T-helper 1 cell (primary cell): ENCODE measurements at regions not wholly inside any gene's neighbourhood (a gene's known extent, or its start where the extent isn't known, plus 50 kb on each side); places are given as distances from the start of the nearest gene placed in this dataset.

Source experiments
- DNase-seq, 5 donors: peaks; one replicate each; pipeline ENCODE4 v3.0.0-alpha.2; 2012 to 2020

DNA sequence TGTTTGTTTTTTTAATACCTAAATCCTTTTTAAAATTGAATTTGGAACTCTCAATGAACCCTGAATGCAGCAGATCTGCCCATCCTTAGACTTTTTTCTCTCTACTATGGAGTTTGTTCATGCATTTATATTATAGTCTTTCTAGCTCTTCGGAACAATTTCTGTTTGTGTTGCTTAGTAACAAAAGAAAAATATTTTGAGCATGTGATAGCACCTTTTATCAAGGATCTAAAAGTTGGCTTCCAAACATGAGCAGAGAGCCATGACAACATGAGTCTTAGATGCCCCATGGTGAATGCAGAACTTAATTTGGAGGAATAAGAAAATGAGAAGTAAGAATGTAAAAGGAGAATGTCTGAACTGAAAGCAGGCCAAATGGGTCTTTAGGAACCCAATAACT is 133.7 kb downstream of the EDN1 start:
- DNase-seq, result no peak

- DNase-seq, result no peak
These were observed 136.0 kb downstream of the EDN1 start for GRCh38 chr6:12426121-12426520.

GRCh38 chr6:12431023-12431422 is 140.9 kb downstream of the EDN1 start:
- DNase-seq, result no peak

DNA sequence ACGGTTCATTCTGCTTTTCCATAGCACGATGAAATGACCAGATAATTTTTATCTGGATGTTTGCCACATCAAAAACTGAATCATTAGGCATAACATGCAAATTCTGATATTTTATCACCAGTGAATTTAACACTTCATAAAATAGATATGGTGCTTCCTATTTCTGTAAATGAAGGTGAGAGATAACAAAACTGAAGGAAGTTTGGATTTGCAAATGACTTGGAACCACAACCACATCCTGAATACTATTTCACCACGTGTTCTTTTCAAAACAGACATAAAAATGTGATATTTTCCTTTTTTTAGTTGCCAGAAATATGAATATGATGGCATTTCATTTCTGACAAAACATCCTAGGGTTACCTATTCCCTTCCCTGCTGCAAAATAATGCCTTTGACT is 146.1 kb downstream of the EDN1 start:
- DNase-seq, result no peak

- DNase-seq, result no peak
These were observed 146.5 kb downstream of the EDN1 start for GRCh38 chr6:12436683-12437082.

GRCh38 chr6:12439296-12439695 is 149.1 kb downstream of the EDN1 start:
- no peak for DNase-seq

DNA sequence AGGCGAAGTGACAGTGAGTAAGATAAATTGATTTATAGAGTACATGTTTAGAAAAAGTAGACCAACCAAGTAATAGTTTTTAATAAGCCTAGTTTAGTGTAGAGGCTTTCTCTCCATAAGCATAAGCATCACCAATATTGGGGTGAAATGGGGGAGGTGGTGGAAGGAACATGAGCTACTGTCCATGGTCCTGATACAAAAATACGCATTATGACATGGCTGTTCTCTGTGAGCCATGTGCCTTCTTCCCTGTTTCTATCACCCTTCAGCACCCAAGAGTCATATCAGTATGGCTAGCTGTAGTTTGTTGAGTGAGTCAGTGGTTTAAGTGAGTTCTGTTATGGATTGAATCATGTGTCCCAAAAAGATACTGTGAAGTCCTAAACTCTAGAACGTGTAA is 150.8 kb downstream of the EDN1 start:
- no peak for DNase-seq

GRCh38 chr6:12442455-12442854 is 152.3 kb downstream of the EDN1 start:
- DNase-seq, result no peak

DNA sequence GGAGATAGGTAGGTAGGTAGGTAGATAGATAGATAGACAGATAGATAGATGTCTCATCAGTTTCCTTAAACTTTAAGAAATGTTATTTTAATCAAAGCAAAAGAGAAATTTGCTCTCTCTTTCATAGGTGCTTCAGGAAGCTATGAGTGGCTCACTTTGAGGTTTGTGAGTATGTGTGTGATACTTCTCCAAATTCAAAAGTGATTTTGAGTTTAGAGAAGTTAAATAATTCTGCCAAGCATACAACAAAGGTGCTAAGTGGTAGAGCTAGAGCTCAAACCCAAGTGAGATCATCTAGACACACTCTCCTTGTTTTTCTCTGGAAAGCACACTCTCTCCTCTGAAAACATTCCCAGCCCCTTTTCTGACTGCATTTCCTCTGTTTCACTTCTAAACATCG is 156.2 kb downstream of the EDN1 start:
- DNase-seq, result no peak

GRCh38 chr6:12449447-12449846 is 159.3 kb downstream of the EDN1 start:
- no peak for DNase-seq

- no peak for DNase-seq
These were observed 160.3 kb downstream of the EDN1 start for GRCh38 chr6:12450467-12450866.

DNA sequence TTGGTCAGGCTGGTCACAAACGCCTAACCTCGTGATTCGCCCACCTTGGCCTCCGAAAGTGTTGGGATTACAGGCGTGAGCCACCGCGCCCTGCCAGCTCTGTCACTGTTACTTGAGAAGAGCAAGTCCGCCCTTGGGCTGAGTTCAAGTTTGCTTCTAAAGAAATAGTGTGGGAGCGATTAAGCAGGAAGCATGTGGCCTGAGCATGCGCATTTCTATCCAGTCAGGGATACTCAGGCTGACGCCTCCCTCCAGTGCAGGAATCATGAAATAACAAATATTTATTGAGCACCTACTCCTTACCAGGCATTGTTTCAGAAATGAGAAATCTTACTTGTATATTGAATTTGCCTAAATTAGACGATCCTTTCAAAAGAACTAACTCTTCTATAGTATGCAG is 166.2 kb downstream of the EDN1 start:
- no peak for DNase-seq

DNA sequence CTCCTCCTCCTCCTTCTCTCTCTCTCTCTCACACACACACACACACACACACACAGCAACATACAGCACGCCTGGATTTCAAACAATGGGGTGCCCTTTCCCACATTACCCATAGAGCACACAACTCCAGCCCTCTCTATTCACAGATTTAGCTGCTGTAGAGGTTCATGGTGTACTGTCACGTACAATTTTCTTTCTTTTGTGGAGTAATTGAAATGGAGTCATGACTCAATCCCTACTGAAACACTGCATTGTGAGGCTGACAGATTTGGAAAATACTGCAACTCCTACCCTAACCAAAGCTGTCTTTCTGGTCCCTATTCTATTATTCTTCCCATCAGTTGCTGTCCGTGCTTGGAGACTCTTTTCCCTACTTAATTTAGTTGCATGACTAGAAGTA is 166.9 kb downstream of the EDN1 start:
- DNase-seq, result no peak

DNA sequence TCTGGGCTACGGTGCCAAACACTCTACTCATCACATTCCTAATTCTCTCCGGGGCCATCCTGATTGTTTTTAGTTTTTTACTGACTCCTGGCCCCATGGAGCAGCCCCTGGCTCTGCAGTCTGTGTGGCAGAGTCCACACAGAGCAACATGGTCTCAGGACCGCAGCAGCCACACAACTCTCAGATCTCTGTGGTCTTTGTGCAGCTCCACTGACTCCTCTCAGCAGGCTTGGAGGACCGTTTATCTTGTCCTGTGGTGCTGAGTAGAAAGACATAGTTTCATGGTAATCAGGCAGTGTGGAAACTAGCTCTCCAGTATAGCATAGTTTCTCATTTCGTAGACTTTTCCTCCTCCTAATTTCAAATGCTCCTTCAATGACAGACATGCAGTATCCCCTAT is 168.4 kb downstream of the EDN1 start:
- DNase-seq, result no peak

DNA sequence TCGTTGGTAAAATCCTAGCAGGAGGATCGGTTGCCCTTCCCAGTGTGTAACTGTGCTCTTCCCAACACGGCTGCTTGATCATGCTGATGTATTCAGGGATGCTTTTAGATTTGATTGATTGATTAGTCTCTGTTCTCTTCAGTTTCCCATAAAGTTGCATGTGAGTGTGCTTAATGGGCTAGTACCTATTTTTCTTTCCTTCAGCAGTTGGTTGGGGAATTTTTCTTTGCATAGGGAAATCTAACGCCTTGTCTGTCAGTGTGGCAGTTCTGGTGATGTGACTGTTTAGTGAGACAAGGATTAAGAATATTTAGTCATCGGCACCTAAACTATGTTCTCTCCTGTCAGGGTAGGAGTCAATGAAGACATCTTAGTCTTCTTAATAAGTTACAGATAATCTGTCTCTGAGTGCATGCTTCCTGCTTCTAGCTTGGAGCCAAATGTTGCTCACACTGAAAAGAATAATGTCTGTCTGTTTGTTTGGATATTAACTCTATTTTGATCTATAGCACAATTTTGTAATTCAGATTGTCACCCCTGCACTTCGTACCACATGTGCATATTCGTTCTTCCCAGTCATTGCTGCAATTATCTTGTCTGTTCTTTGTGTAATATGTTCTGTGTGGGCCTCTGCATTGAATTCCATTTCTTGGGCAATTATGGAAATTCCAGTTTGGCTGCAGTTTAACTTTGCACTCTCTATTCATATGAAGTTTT is 169.9 kb downstream of the EDN1 start:
- DNase-seq, result no peak

DNA sequence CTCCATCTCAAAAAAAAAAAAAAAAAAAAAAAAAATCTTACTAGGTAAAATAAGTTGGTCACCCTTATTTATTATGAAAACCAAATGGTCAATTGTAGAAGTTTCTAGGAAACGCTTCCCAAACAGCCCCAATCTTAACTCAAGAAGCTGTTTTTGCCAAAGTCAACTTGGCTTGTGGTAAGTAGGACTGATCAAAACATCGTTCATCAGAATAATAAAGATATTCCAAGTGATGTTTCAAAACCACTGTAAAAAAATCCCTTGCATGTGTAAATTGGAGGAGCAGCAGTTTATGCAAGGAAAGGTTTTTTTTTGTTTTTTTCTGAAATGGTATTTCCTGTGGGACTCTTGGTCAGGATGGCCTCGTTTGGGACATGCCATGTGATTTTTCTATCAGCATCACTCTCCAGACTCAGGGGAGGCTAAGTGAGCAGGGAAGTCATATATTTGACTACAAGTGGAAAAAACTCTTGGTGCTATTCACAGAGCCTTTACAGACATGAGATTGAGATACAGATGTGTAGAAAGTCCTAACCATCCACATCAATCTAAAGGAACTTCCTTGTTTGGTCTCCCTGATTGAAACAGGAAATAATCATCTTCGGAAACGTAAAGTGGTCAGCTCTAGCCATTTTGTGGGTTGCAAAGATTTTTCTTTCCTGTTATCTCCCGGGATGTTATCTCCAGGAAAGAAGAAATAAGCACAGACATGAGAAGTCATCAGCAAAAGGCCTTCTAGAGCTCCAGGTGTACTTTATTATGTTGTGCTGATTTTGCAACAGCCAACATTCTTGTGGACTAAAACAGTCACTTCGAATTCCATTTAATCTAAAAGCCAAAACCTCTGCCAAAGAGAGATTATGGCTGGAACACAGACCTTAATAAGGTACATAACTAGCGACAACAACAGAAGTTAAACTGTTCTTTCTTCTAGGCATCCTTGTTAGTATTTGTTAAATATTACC is 177.8 kb downstream of the EDN1 start:
- DNase-seq, result no peak

DNA sequence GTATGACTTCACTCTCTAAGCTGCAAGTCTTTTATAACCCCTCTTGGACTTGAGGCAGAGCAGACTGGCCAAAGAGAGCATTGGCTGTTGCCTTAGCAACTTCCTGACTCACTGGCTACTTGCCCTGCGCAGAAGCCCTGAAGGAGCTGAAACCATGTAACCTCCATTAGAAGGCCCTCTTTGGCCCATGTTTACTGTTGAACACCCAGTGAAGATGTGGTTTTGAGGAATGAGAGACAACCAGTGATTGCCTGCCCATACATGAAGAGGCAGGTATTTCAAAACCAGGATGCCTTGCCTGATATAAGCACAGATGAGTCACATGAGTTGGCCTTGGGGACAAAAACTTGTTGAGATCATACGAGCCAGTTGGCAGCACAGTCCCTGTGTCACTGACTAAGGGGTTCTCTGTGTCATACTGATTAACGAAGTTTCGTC is 182.5 kb downstream of the EDN1 start:
- no peak for DNase-seq

- no peak for DNase-seq
These were observed 183.3 kb downstream of the EDN1 start for GRCh38 chr6:12473494-12473893.

- no peak for DNase-seq
These were observed 184.3 kb downstream of the EDN1 start for GRCh38 chr6:12474167-12475140.

GRCh38 chr6:12476484-12476883 is 186.3 kb downstream of the EDN1 start:
- DNase-seq, result no peak

DNA sequence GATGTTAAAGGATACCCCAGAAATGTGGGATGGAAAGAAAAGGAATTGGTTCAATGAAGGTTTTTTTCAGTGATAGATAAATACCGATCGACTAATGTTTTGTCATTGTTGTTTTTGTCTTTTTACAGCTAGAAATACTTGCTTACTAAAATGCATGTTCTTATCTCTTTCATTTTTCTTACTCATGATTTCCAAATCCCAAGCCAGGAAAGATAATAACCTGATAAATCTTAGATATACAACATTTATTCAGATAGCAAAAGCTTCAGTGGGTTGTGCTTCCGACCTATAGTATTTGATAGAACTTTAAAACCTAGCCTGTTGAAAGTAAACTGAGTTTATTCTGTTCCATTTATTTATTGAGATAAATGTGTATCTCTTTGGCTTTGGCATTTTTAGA is 187.5 kb downstream of the EDN1 start:
- no peak for DNase-seq

DNA sequence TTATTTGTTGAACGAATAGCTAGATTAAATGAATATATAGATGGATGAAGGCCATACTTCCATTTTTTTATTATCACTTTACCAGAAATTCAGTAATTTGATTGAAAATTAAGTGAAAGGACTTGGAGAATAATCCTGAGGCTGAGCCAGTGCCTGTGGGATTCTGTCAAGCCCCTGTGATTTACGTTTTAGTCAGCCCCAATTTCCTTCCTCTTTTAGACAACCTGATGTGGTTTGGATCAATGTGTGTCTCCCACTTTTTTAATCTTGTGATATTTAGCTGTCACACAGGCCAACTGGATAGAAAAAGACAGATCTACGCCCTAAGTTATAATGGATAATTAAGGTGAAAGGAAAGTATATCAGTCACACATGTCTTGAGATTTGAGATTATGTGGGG is 188.8 kb downstream of the EDN1 start:
- no peak for DNase-seq

GRCh38 chr6:12479451-12479850 is 189.3 kb downstream of the EDN1 start:
- no peak for DNase-seq
